Osteoblast (primary cell): ENCODE measurements at regions not wholly inside any gene's neighbourhood (a gene's known extent, or its start where the extent isn't known, plus 50 kb on each side); places are given as distances from the start of the nearest gene placed in this dataset.

Experiments used
- DNase-seq: peaks from one replicate; pipeline ENCODE4 v3.0.0; 2011; ENCODE audit warnings: low spot score, mixed read lengths; ENCODE audit not compliant: insufficient read length; ENCODE audit errors: missing footprints
- H2AFZ ChIP-seq: 2 replicates; pipeline ENCODE4 v1.6.0; 2011; ENCODE audit warnings: mild to moderate bottlenecking, low read length
- H3K27ac ChIP-seq: 2 replicates; pipeline ENCODE4 v1.5.1; 2011; ENCODE audit warnings: mild to moderate bottlenecking, low read depth, low read length, moderate library complexity
- H3K27me3 ChIP-seq: 2 replicates; pipeline ENCODE4 v1.6.0; 2012; ENCODE audit warnings: mild to moderate bottlenecking, control low read depth, inconsistent platforms, low read length, moderate library complexity; ENCODE audit not compliant: insufficient read depth
- H3K36me3 ChIP-seq: 2 replicates; pipeline ENCODE4 v1.5.1; 2011; ENCODE audit warnings: mild to moderate bottlenecking, low read length, control low read depth, moderate library complexity; ENCODE audit not compliant: insufficient read depth
- H3K4me1 ChIP-seq: 2 replicates; pipeline ENCODE4 v1.5.1; 2011; ENCODE audit warnings: mild to moderate bottlenecking, low read length, control low read depth, moderate library complexity; ENCODE audit not compliant: insufficient read depth
- H3K4me2 ChIP-seq: 2 replicates; pipeline ENCODE4 v1.6.0; 2011; ENCODE audit warnings: mild to moderate bottlenecking, low read length; ENCODE audit not compliant: insufficient read depth
- H3K4me3 ChIP-seq: fragments of 200-600 bp; sonication (generic); 3 replicates; pipeline ENCODE4 v1.5.1; 2012; ENCODE audit warnings: mild to moderate bottlenecking, low read length, inconsistent platforms; ENCODE audit not compliant: insufficient read depth
- H3K79me2 ChIP-seq: 2 replicates; pipeline ENCODE4 v1.6.0; 2012; ENCODE audit warnings: mild to moderate bottlenecking, low read length, control low read depth, inconsistent platforms; ENCODE audit not compliant: insufficient read depth
- H3K9me3 ChIP-seq: 2 replicates; pipeline ENCODE4 v1.5.1; 2011; ENCODE audit warnings: low read depth, low read length, control low read depth
- H4K20me1 ChIP-seq: 2 replicates; pipeline ENCODE4 v1.6.0; 2012; ENCODE audit warnings: mild to moderate bottlenecking, low read length, control low read depth; ENCODE audit not compliant: insufficient read depth
- TF ChIP-seq, protein P1 (sequence below): IDR thresholded peaks from 2 replicates; pipeline ENCODE4 v1.5.1; 2011; ENCODE audit warnings: mild to moderate bottlenecking, low read depth, low read length, moderate library complexity; ENCODE audit errors: extremely low read depth

DNA sequence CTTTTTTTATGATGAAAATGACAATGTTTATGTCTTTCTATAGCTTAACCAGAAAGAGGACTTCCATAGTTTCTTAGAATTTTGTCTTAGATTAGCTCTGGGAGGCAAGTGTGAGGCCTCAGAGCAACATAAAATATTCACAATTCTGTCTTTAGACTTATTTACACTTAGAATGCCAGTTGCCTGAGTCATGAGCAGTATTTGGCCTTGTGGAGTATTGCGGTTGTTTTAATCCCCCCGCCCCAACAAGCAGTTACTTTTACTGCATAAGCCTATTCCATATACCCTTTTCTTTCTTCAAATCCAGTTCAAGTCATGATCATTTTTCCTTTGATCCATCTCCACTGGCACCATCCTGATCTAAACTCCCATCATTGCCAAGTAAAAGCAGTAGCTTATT, 198.0 kb upstream of the EGFLAM start:
- H3K4me1 ChIP-seq: no peaks in the 10 kb centered on the region
- no peaks in the 10 kb centered on the region for H3K36me3 ChIP-seq
- TF ChIP-seq, protein P1, sequence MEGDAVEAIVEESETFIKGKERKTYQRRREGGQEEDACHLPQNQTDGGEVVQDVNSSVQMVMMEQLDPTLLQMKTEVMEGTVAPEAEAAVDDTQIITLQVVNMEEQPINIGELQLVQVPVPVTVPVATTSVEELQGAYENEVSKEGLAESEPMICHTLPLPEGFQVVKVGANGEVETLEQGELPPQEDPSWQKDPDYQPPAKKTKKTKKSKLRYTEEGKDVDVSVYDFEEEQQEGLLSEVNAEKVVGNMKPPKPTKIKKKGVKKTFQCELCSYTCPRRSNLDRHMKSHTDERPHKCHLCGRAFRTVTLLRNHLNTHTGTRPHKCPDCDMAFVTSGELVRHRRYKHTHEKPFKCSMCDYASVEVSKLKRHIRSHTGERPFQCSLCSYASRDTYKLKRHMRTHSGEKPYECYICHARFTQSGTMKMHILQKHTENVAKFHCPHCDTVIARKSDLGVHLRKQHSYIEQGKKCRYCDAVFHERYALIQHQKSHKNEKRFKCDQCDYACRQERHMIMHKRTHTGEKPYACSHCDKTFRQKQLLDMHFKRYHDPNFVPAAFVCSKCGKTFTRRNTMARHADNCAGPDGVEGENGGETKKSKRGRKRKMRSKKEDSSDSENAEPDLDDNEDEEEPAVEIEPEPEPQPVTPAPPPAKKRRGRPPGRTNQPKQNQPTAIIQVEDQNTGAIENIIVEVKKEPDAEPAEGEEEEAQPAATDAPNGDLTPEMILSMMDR: no peak
- H4K20me1 ChIP-seq: no peaks in the 10 kb centered on the region
- H3K27me3 ChIP-seq: peaks cover 9% of the 10 kb centered on the region
- DNase-seq: no peak
- H2AFZ ChIP-seq: no peak overlapping the region
- H3K79me2 ChIP-seq: no peaks in the 10 kb centered on the region
- H3K4me2 ChIP-seq: no peak overlapping the region
- H3K4me3 ChIP-seq: no peak overlapping the region
- H3K9me3 ChIP-seq: no peaks in the 10 kb centered on the region
- no peak overlapping the region for H3K27ac ChIP-seq

DNA sequence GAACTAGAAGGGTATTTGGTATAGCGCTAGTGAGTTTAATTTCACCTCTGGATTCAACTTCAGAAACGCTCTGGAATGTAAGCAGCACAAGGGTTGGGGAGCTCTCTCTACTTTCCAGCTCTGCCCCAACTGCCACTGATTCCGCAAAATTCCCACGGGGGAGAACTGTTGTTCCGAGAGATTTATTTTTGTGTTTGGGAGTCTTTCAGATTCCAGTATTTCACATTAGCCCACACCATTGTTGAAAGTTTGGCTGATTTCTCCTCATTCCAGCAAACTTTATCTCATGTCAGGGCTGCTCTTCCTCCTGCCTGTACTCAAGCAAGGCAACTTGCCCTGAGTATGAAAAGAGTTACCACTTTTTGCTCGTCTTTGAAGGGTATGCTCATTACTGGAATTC, 198.5 kb upstream of the EGFLAM start:
- Histone ChIP-seq H4K20me1 (no peaks in the 10 kb centered on the region), H3K4me3 (no peak overlapping the region), H3K27ac (no peak overlapping the region), H3K27me3 (peaks cover 9% of the 10 kb centered on the region), H3K4me2 (no peak overlapping the region), H2AFZ (no peak overlapping the region), H3K4me1 (no peaks in the 10 kb centered on the region), H3K36me3 (no peaks in the 10 kb centered on the region), H3K9me3 (no peaks in the 10 kb centered on the region), H3K79me2 (no peaks in the 10 kb centered on the region)
- TF ChIP-seq, protein P1: no peak
- no peak for DNase-seq

DNA sequence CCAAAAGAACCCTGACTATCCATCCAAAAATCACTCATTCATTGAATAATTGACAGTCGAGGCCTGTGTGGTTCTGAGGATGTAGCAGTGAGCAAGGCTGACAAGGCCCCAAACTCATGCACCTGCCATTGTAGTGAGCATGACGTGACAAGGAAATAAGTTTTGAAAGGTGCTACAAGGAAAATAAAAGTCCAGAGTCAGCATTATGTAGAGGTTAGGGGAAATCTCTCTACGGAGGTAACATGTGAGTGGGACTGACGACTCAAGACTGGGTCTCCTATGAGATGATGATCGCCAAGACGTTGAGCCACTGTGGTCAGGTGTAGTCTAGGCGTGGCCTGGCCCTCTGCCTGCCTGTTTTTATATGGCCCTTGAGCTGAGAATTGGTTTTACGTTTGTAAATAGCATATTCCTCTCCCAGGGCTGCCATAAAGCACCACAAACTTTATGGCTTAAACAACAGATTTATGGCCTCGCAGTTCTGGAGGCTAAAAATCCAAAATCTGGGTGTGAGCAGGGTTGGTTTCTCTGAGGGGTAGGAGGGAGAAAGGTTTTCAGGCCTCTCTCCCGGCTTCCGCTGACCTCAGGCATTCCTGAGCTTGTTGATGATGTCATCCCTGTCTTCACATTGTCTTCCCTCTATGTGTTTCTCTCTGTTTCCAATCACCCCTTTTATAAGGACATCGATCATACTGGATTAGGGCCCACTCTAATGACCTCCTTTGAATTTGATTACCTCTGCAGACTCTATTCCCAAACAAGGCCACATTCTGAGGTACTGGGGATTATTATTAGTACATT, 206.4 kb upstream of the EGFLAM start:
- TF ChIP-seq, protein P1: no peak
- Histone ChIP-seq H3K79me2 (no peaks in the 10 kb centered on the region), H3K9me3 (no peaks in the 10 kb centered on the region), H3K36me3 (no peaks in the 10 kb centered on the region), H3K27me3 (peaks cover 10% of the 10 kb centered on the region), H4K20me1 (no peaks in the 10 kb centered on the region), H2AFZ (no peak overlapping the region), H3K27ac (no peak overlapping the region), H3K4me2 (no peak overlapping the region), H3K4me1 (no peaks in the 10 kb centered on the region), H3K4me3 (no peak overlapping the region)
- DNase-seq: no peak

DNA sequence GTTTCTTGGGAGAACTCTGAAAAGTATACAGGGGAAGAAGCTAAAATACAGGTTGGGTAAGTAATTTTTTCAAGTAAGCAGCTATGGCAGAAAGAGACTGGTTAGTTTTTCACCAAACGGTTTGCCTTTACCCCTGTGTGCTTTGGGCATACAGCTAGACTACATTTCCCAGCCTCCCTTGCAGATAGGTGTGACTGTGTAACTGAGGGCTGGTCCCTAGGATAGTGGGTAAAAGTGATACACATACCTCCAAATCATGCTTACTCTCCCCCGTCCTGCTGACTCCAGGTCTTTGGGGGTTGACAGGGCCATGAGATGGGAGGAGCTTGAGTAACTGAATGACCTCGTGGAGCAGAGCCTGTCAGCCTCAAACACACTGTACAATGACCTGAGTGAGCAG, 208.6 kb upstream of the GDNF start:
- TF ChIP-seq, protein P1: no peak
- H2AFZ ChIP-seq: no peak overlapping the region
- H3K4me3 ChIP-seq: no peak overlapping the region
- no peaks in the 10 kb centered on the region for H3K36me3 ChIP-seq
- H3K4me1 ChIP-seq: no peaks in the 10 kb centered on the region
- no peaks in the 10 kb centered on the region for H4K20me1 ChIP-seq
- H3K27ac ChIP-seq: no peak overlapping the region
- H3K9me3 ChIP-seq: no peaks in the 10 kb centered on the region
- DNase-seq: no peak
- H3K27me3 ChIP-seq: peaks cover 2% of the 10 kb centered on the region
- no peak overlapping the region for H3K4me2 ChIP-seq
- H3K79me2 ChIP-seq: no peaks in the 10 kb centered on the region
